Non-pigmented ciliary epithelial cell (primary cell): ENCODE measurements at regions not wholly inside any gene's neighbourhood (a gene's known extent, or its start where the extent isn't known, plus 50 kb on each side); places are given as distances from the start of the nearest gene placed in this dataset.
"Not testable (repeated sequence)": the region's sequence is repeated elsewhere in the genome, so short reads cannot be mapped to it uniquely, and the experiment has no call there.

Experiments
- DNase-seq: peaks from one replicate; pipeline ENCODE4 v3.0.0-alpha.2; 2010; ENCODE audit warnings: low read depth

- no peak for DNase-seq
These were observed 191.8 kb downstream of the TMEM200A start for GRCh38 chr6:130557481-130558112.

- DNase-seq, result no peak
These were observed 192.3 kb downstream of the TMEM200A start for GRCh38 chr6:130558131-130558530.

GRCh38 chr6:130559166-130559565 lies 193.3 kb downstream of the TMEM200A start:
- peak; percentile 4 for DNase-seq

GRCh38 chr6:130560231-130560630 lies 194.4 kb downstream of the TMEM200A start:
- peak; percentile 11 for DNase-seq

- DNase-seq, result not testable (repeated sequence)
These were observed 195.3 kb downstream of the TMEM200A start for GRCh38 chr6:130561159-130561558.

- DNase-seq, result no peak
These were observed 199.9 kb downstream of the TMEM200A start for GRCh38 chr6:130565696-130566095.

- DNase-seq, result no peak
These were observed 208.3 kb downstream of the TMEM200A start for GRCh38 chr6:130574146-130574545.

- no peak for DNase-seq
These were observed 209.7 kb downstream of the TMEM200A start for GRCh38 chr6:130575557-130575956.

- no peak for DNase-seq
These were observed 210.2 kb downstream of the TMEM200A start for GRCh38 chr6:130575971-130576370.

GRCh38 chr6:130577178-130577919 lies 211.5 kb downstream of the TMEM200A start:
- no peak for DNase-seq

GRCh38 chr6:130578713-130579112 lies 212.9 kb downstream of the TMEM200A start:
- DNase-seq, result no peak

- DNase-seq, result no peak
These were observed 217.5 kb downstream of the TMEM200A start for GRCh38 chr6:130583268-130583667.

GRCh38 chr6:130585587-130585986 lies 219.8 kb downstream of the TMEM200A start:
- no peak for DNase-seq

GRCh38 chr6:130587778-130588520 lies 222.1 kb downstream of the TMEM200A start:
- DNase-seq, result peak; percentile 86

GRCh38 chr6:130593200-130593599 lies 227.4 kb downstream of the TMEM200A start:
- no peak for DNase-seq

GRCh38 chr6:130593948-130594347 lies 228.1 kb downstream of the TMEM200A start:
- DNase-seq, result no peak

GRCh38 chr6:130598021-130598989 lies 228.9 kb upstream of the SMLR1 start:
- no peak for DNase-seq

- DNase-seq, result peak; percentile 81
These were observed 226.3 kb upstream of the SMLR1 start for GRCh38 chr6:130600880-130601341.

- DNase-seq, result peak; percentile 98
These were observed 224.9 kb upstream of the SMLR1 start for GRCh38 chr6:130602151-130602770.

GRCh38 chr6:130603391-130603790 lies 223.8 kb upstream of the SMLR1 start:
- no peak for DNase-seq

- DNase-seq, result no peak
These were observed 222.3 kb upstream of the SMLR1 start for GRCh38 chr6:130604841-130605399.
